A549 (cell line): ENCODE measurements at regions not wholly inside any gene's neighbourhood (a gene's known extent, or its start where the extent isn't known, plus 50 kb on each side); places are given as distances from the start of the nearest gene placed in this dataset.

Experiments
- ATAC-seq, 2 experiments: fragments of 200-7000 bp in 1 of 2; fragments of >200 bp in 1 of 2; cut with Nextera tagmentation in 1 of 2; cut with Tn5 transposase in 1 of 2; 3 replicates each; pipeline versions ENCODE4 v1.8.0 to v1.9.1; 2018 to 2020; ENCODE audit warnings: mild to moderate bottlenecking in 1 of 2, moderate library complexity in 1 of 2
- CTCF ChIA-PET: fragments of 300-600 bp; sonication (Branson Sonifier 250); formaldehyde crosslinking; extraction: SDS; loops from one replicate; lab custom pipeline; 2021; ENCODE audit warnings: antibody characterized with exemption, inconsistent platforms; lab: Yijun Ruan, JAX
- POLR2A ChIA-PET: fragments of 350-600 bp; formaldehyde crosslinking; extraction: SDS; loops from one replicate; lab custom pipeline; 2021; ENCODE audit warnings: antibody characterized with exemption, inconsistent platforms; lab: Yijun Ruan, JAX
- DNase-seq, 2 experiments: peaks; one replicate each; pipeline versions ENCODE4 v3.0.0 to v3.0.0-alpha.2; 2011 to 2016; ENCODE audit warnings: low read depth in 1 of 2, low spot score in 1 of 2
- FAIRE-seq: peaks from 2 replicates; lab custom pipeline; 2011; peaks lifted over from hg19 to GRCh38; lab: Jason Lieb, UNC
- H3K27ac ChIP-seq, 2 experiments: fragments of >200 bp; sonication (Bioruptor Twin); formaldehyde crosslinking; 3 replicates each; pipeline ENCODE4 v1.5.1; 2016 to 2017
- H3K4me1 ChIP-seq: fragments of >200 bp; sonication (Bioruptor Twin); formaldehyde crosslinking; 3 replicates; pipeline ENCODE4 v1.6.1; 2016
- H3K4me2 ChIP-seq: fragments of >200 bp; sonication (Bioruptor Twin); formaldehyde crosslinking; 3 replicates; pipeline ENCODE4 v1.6.1; 2016
- H3K4me3 ChIP-seq: fragments of >200 bp; sonication (Bioruptor Twin); formaldehyde crosslinking; 3 replicates; pipeline ENCODE4 v1.5.1; 2016
- H3K9me3 ChIP-seq: fragments of >200 bp; sonication (Bioruptor Twin); formaldehyde crosslinking; 3 replicates; pipeline ENCODE4 v1.6.1; 2016
- CBX2 ChIP-seq: fragments of 200-600 bp; sonication (generic); IDR thresholded peaks from 2 replicates; pipeline ENCODE4 v1.6.1; 2016; ENCODE audit warnings: low read depth, mild to moderate bottlenecking, borderline replicate concordance
- CBX8 ChIP-seq: fragments of 200-600 bp; sonication (generic); IDR thresholded peaks from 2 replicates; pipeline ENCODE4 v1.6.1; 2016
- CEBPB ChIP-seq, 2 experiments: fragments of >200 bp in 1 of 2; sonication (Bioruptor Twin) in 1 of 2; formaldehyde crosslinking in 1 of 2; IDR thresholded peaks; 2 replicates each; pipeline ENCODE4 v1.6.1; 2012 to 2016
- CHD2 ChIP-seq: fragments of 150-350 bp; IDR thresholded peaks from 2 replicates; pipeline ENCODE4 v1.6.1; 2014; ENCODE audit warnings: low read length; ENCODE audit not compliant: partially characterized antibody
- CHD4 ChIP-seq: fragments of 200-600 bp; sonication (generic); IDR thresholded peaks from 2 replicates; pipeline ENCODE4 v1.6.1; 2016; ENCODE audit warnings: antibody characterized with exemption, mild to moderate bottlenecking, borderline replicate concordance
- E2F6 ChIP-seq: IDR thresholded peaks from 2 replicates; pipeline ENCODE4 v1.6.1; 2012; ENCODE audit warnings: low read depth, borderline replicate concordance
- EHF ChIP-seq: fragments of 250-450 bp; sonication (Bioruptor Pico); IDR thresholded peaks from 2 replicates; pipeline ENCODE4 v1.5.0; 2020; ENCODE audit warnings: mild to moderate bottlenecking
- EHMT2 ChIP-seq: fragments of 200-600 bp; sonication (generic); IDR thresholded peaks from 2 replicates; pipeline ENCODE4 v1.6.1; 2016; ENCODE audit warnings: antibody characterized with exemption, low read depth, mild to moderate bottlenecking, moderate library complexity
- FOSB ChIP-seq: fragments of 250-450 bp; sonication (Bioruptor Pico); IDR thresholded peaks from 2 replicates; pipeline ENCODE4 v1.5.0; 2020; ENCODE audit warnings: mild to moderate bottlenecking, moderate library complexity
- FOXS1 ChIP-seq: fragments of 250-450 bp; sonication (Bioruptor Pico); IDR thresholded peaks from 2 replicates; pipeline ENCODE4 v1.5.0; 2020; ENCODE audit warnings: mild to moderate bottlenecking, moderate library complexity
- HDAC2 ChIP-seq: fragments of 200-600 bp; sonication (generic); IDR thresholded peaks from 2 replicates; pipeline ENCODE4 v1.6.1; 2016
- KDM5A ChIP-seq: fragments of 200-600 bp; sonication (generic); IDR thresholded peaks from 2 replicates; pipeline ENCODE4 v1.6.1; 2016; ENCODE audit warnings: antibody characterized with exemption, mild to moderate bottlenecking
- MAFK ChIP-seq: fragments of 450-650 bp; IDR thresholded peaks from 2 replicates; pipeline ENCODE4 v1.6.1; 2014; ENCODE audit not compliant: partially characterized antibody
- MAZ ChIP-seq: fragments of 150-350 bp; IDR thresholded peaks from 2 replicates; pipeline ENCODE4 v1.6.1; 2014; ENCODE audit warnings: antibody characterized with exemption, low read depth, low read length, borderline replicate concordance
- MYC ChIP-seq: IDR thresholded peaks from 2 replicates; pipeline ENCODE4 v1.6.1; 2012; ENCODE audit warnings: mild to moderate bottlenecking, inconsistent platforms, low read length, improper control_type of control experiment, borderline replicate concordance
- PHF8 ChIP-seq: fragments of 200-600 bp; sonication (generic); IDR thresholded peaks from 2 replicates; pipeline ENCODE4 v1.6.1; 2016; ENCODE audit warnings: low read depth, mild to moderate bottlenecking, antibody characterized with exemption, moderate library complexity, borderline replicate concordance
- POLR2A ChIP-seq: IDR thresholded peaks from 2 replicates; pipeline ENCODE4 v1.6.1; 2012; ENCODE audit warnings: mild to moderate bottlenecking, low read length
- RAD21 ChIP-seq, 2 experiments: fragments of >200 bp in 1 of 2; sonication (Bioruptor Twin) in 1 of 2; formaldehyde crosslinking in 1 of 2; IDR thresholded peaks in 1 of 2; conservative IDR thresholded peaks in 1 of 2; 2 replicates in 1 of 2; 3 replicates in 1 of 2; pipeline ENCODE4 v1.6.1; 2012 to 2018; ENCODE audit warnings: inconsistent platforms in 1 of 2
- RARB ChIP-seq: fragments of 250-450 bp; sonication (Bioruptor Pico); IDR thresholded peaks from 2 replicates; pipeline ENCODE4 v1.8.0; 2021; ENCODE audit warnings: mild to moderate bottlenecking, moderate library complexity
- RCOR1 ChIP-seq: fragments of 150-350 bp; IDR thresholded peaks from 2 replicates; pipeline ENCODE4 v1.6.1; 2014; ENCODE audit warnings: antibody characterized with exemption, low read length, low read depth
- RFX5 ChIP-seq: fragments of 450-650 bp; IDR thresholded peaks from 2 replicates; pipeline ENCODE4 v1.7.1; 2014; ENCODE audit warnings: antibody characterized with exemption, mild to moderate bottlenecking, moderate library complexity
- TP53 ChIP-seq: fragments of 250-450 bp; sonication (Bioruptor Pico); IDR thresholded peaks from 2 replicates; pipeline ENCODE4 v1.5.0; 2021; ENCODE audit warnings: mild to moderate bottlenecking, moderate library complexity
- USF2 ChIP-seq: fragments of 450-650 bp; IDR thresholded peaks from 2 replicates; pipeline ENCODE4 v1.6.1; 2014; ENCODE audit warnings: antibody characterized with exemption
- ZNF302 ChIP-seq: fragments of 250-450 bp; sonication (Bioruptor Pico); IDR thresholded peaks from 2 replicates; pipeline ENCODE4 v1.9.0; 2021; ENCODE audit warnings: inconsistent platforms, mild to moderate bottlenecking, moderate library complexity
- ZSCAN20 ChIP-seq: fragments of 250-450 bp; sonication (Bioruptor Pico); IDR thresholded peaks from 2 replicates; pipeline ENCODE4 v1.8.0; 2022; ENCODE audit warnings: mild to moderate bottlenecking, moderate library complexity
- WGBS: methylation state at CpG from one replicate; pipeline ENCODE4 v1.1.6; 2017; ENCODE audit errors: missing lambda C conversion rate; 5-methylcytosine and 5-hydroxymethylcytosine counted together
- TF ChIP-seq, protein P1 (sequence below): fragments of >200 bp; sonication (Bioruptor Twin); formaldehyde crosslinking; IDR thresholded peaks from 3 replicates; pipeline ENCODE4 v1.5.1; 2016
- TF ChIP-seq, protein P2 (sequence below): IDR thresholded peaks from 2 replicates; pipeline ENCODE4 v1.6.1; 2012
- TF ChIP-seq, protein P3 (sequence below): fragments of 200-600 bp; sonication (generic); IDR thresholded peaks from 2 replicates; pipeline ENCODE4 v1.6.1; 2016; ENCODE audit warnings: antibody characterized with exemption, mild to moderate bottlenecking, moderate library complexity

GRCh38 chr9:100674419-100675122, 96.7 kb downstream of the CAVIN4 start:
- no peak overlapping the region for H3K4me3 ChIP-seq
- H3K4me1 ChIP-seq = no peaks in the 10 kb centered on the region
- H3K9me3 ChIP-seq = no peaks in the 10 kb centered on the region
- CTCF ChIA-PET = no interaction called here
- ATAC-seq = no peak
- TF ChIP-seq FOXS1 (CRISPR knock-in tag) (no peak), RAD21 (conservative IDR thresholded peaks at IDR 0.05 in 1 of 2, IDR thresholded peaks at IDR 0.05 in 1 of 2) (no peak), E2F6 (no peak), CBX2 (no peak), ZSCAN20 (CRISPR knock-in tag) (no peak), FOSB (CRISPR knock-in tag) (no peak), RARB (CRISPR knock-in tag) (no peak), EHMT2 (no peak), POLR2A (no peak), CHD2 (no peak), KDM5A (no peak)
- TF ChIP-seq, protein P1, sequence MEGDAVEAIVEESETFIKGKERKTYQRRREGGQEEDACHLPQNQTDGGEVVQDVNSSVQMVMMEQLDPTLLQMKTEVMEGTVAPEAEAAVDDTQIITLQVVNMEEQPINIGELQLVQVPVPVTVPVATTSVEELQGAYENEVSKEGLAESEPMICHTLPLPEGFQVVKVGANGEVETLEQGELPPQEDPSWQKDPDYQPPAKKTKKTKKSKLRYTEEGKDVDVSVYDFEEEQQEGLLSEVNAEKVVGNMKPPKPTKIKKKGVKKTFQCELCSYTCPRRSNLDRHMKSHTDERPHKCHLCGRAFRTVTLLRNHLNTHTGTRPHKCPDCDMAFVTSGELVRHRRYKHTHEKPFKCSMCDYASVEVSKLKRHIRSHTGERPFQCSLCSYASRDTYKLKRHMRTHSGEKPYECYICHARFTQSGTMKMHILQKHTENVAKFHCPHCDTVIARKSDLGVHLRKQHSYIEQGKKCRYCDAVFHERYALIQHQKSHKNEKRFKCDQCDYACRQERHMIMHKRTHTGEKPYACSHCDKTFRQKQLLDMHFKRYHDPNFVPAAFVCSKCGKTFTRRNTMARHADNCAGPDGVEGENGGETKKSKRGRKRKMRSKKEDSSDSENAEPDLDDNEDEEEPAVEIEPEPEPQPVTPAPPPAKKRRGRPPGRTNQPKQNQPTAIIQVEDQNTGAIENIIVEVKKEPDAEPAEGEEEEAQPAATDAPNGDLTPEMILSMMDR = no peak
- TF ChIP-seq, protein P2, sequence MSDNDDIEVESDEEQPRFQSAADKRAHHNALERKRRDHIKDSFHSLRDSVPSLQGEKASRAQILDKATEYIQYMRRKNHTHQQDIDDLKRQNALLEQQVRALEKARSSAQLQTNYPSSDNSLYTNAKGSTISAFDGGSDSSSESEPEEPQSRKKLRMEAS = no peak
- no peak for DNase-seq
- POLR2A ChIA-PET = no interaction called here
- 4% methylated on average over 1 of the region's 1 CpG for WGBS
- no peak overlapping the region for H3K27ac ChIP-seq
- no peak overlapping the region for H3K4me2 ChIP-seq
- no peak for FAIRE-seq

- POLR2A ChIA-PET = no interaction called here
- ATAC-seq = no peak
These were observed 102.0 kb downstream of the CAVIN4 start for GRCh38 chr9:100679834-100680233.

More at GRCh38 chr9:100679834-100680233, 102.0 kb downstream of the CAVIN4 start:
- Histone ChIP-seq H3K27ac (no peak overlapping the region), H3K9me3 (no peaks in the 10 kb centered on the region), H3K4me1 (no peaks in the 10 kb centered on the region), H3K4me2 (no peak overlapping the region), H3K4me3 (no peak overlapping the region)
- DNase-seq (no peak), FAIRE-seq (no peak)
- TF ChIP-seq RCOR1 (no peak), HDAC2 (no peak), PHF8 (no peak), RFX5 (no peak), FOSB (CRISPR knock-in tag) (no peak), TP53 (no peak), MYC (no peak), MAFK (no peak), USF2 (no peak), CBX8 (no peak), CHD4 (no peak), ZNF302 (CRISPR knock-in tag) (no peak), CEBPB (IDR thresholded peaks at IDR 0.05) (no peak), MAZ (no peak), EHF (CRISPR knock-in tag) (no peak)
- TF ChIP-seq, protein P3, sequence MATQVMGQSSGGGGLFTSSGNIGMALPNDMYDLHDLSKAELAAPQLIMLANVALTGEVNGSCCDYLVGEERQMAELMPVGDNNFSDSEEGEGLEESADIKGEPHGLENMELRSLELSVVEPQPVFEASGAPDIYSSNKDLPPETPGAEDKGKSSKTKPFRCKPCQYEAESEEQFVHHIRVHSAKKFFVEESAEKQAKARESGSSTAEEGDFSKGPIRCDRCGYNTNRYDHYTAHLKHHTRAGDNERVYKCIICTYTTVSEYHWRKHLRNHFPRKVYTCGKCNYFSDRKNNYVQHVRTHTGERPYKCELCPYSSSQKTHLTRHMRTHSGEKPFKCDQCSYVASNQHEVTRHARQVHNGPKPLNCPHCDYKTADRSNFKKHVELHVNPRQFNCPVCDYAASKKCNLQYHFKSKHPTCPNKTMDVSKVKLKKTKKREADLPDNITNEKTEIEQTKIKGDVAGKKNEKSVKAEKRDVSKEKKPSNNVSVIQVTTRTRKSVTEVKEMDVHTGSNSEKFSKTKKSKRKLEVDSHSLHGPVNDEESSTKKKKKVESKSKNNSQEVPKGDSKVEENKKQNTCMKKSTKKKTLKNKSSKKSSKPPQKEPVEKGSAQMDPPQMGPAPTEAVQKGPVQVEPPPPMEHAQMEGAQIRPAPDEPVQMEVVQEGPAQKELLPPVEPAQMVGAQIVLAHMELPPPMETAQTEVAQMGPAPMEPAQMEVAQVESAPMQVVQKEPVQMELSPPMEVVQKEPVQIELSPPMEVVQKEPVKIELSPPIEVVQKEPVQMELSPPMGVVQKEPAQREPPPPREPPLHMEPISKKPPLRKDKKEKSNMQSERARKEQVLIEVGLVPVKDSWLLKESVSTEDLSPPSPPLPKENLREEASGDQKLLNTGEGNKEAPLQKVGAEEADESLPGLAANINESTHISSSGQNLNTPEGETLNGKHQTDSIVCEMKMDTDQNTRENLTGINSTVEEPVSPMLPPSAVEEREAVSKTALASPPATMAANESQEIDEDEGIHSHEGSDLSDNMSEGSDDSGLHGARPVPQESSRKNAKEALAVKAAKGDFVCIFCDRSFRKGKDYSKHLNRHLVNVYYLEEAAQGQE = no peak
- TF ChIP-seq, protein P1 = no peak
- CTCF ChIA-PET = interaction anchor here (0.6 to 0.9 kb wide), 2 partner anchors 20 to 1516 kb away, joined by 3 read pairs; no protein-coding TSS in a partner anchor
- WGBS = 2% methylated on average over 2 of the region's 2 CpGs
